NCI-H524 (cell line): ENCODE measurements at regions not wholly inside any gene's neighbourhood (a gene's known extent, or its start where the extent isn't known, plus 50 kb on each side); places are given as distances from the start of the nearest gene placed in this dataset.
"Not testable (repeated sequence)": the region's sequence is repeated elsewhere in the genome, so short reads cannot be mapped to it uniquely, and the experiment has no call there.

Experiments used
- DNase-seq, 2 experiments: peaks; one replicate each; lab custom pipeline; 2025; lab: John Stamatoyannopoulos, UW

DNA sequence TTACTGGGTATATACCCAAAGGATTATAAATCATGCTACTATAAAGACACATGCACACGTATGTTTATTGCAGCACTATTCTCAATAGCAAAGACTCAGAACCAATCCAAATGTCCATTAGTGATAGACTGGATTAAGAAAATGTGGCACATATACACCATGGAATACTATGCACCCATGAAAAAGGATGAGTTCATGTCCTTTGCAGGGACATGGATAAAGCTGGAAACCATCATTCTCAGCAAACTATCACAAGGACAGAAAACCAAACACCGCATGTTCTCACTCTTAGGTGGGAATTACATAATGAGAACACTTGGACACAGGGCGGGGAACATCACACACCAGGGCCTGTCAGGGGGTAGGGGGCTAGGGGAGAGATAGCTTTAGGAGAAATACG, 186.1 kb upstream of the FTMT start:
- not testable (repeated sequence) for DNase-seq

DNA sequence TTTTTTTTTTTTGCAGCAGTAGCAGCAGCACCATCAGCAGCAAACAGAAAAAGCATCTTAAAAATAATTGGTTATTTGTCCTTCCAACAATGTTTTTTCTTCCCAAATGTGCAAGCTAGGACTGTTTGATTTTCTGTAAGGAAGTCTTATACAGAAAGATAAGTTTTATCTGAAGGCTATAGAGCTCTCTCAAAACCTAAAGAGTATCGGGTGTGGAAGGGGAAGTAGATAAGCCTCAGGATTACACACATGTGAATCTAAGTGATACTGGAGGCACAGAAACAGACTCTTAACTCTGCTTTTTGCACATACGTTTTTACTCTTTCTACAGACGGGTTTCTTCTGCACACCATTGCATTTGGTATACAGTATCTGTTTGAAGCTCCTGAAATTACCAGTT, 184.4 kb upstream of the FTMT start:
- no peak for DNase-seq

- DNase-seq = no peak
Measured at GRCh38 chr5:121668635-121669034, 183.0 kb upstream of the FTMT start.

DNA sequence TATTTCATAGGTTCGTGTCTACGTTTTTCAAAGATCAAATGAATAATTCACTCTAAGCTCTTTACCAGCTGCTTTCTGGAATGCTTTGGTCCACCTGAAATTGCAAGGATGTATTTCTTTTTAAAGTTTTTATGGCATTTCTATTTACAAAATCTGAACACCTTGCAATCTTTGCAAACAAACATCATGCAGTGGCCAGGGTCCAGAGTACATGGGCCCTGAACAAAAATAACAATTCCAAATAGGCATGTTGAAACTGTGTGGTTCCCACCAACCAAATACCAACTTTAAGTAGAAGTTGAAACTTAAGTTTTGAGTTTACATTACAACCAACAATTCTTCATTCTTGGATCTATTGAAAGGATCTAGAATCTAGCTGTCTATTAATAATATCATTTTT, 180.1 kb upstream of the FTMT start:
- no peak for DNase-seq

DNA sequence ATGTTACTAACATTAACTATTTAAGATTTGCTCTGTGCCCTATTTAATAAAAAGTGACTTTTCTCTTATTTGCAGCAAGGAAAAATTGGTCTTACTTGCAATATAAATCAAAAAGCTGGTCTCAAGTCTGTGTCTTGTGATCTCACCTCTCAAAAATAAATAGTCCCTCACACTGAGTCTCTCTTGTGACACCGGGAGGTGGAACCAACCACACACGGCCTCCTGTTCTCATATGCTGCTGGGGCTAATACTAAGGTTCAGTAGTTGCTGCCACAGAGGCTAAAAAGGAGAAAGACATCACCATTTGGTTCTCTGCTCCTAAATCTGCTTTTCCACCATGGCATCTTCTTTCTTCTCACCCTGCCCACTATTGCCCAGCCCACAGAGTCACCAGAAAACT, 175.8 kb upstream of the FTMT start:
- DNase-seq = no peak

GRCh38 chr5:121681229-121681855, 170.3 kb upstream of the FTMT start:
- DNase-seq = no peak

GRCh38 chr5:121688126-121688525, 163.6 kb upstream of the FTMT start:
- no peak for DNase-seq

- no peak for DNase-seq
Measured at GRCh38 chr5:121688781-121689180, 162.9 kb upstream of the FTMT start.

DNA sequence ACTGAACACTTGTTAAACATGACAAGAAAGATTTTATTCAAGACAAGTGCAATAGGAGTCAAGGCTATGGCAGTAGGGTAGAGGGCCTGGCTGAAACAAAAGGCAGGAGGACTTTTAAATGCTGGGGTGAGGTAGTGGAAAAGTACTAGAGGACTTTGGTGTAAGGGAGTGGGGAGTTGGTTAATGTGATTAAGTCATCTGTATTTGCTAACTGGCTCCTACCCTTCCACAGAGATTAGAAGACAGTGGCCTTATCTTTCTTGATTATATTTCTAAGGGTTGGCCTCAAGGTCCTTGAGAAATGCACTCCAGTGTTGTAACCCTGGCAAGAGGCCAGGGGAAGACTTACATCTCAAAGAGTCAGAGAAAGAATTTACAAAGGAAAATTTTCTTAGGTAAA, 160.2 kb upstream of the FTMT start:
- no peak for DNase-seq

DNA sequence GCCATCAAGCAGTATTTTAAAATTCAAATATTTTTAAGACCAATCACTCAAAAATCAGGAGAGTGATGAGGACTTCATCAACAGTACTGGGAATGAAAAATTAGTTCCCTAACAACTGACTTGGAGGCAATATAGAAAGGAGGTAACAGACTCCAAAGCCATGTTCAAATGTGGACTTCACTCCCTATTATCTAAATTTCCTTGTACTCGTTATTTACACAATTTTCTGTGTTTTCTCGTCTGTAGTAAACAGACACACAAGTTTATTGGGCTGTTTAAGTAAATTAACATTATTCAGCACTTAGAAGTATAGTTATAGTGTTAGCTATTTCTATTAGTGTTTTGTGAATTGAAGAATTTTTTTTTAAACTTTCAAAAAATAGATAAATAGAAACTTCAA, 159.5 kb upstream of the FTMT start:
- DNase-seq = no peak

- DNase-seq = no peak
Measured at GRCh38 chr5:121693864-121694263, 157.8 kb upstream of the FTMT start.

DNA sequence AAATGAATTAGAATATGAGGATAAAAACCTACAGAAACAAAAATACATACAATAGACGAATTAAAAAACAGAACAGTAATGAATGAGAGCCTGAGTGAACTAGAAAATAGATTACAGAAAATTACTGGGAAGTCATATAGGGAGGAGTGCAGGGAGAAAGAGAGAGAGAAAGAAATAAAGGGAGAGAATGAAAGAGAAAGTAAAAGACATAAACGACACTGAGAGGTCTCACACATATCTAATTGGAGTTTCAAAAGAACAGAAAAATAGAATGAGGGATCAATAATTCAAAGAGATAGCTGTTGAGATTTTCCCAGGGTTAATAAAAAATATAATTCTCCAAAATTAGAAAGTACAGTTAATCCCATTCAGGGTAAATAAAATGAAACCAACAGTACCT, 156.4 kb upstream of the FTMT start:
- DNase-seq = no peak

DNA sequence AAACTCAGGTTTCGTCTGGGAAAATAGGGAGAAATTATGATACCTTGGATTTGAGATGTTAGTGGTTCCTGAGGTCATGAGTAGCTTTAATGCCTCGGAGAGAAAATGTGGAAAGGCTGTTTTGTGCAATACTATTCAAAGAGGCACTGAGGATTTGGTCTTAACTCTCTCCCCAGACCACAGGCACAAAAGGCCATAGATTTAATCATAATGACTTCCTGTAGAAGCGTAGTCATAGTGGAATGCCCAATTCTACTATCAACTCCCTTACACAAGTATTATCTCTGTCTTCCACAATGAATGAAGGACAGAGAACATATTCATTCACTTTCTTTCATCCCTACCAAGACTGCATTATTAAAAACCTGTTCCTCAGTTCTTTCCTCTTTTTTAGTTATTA, 153.0 kb upstream of the FTMT start:
- DNase-seq = no peak

GRCh38 chr5:121701731-121702130, 150.0 kb upstream of the FTMT start:
- peak; percentile 4 to 76 for DNase-seq

DNA sequence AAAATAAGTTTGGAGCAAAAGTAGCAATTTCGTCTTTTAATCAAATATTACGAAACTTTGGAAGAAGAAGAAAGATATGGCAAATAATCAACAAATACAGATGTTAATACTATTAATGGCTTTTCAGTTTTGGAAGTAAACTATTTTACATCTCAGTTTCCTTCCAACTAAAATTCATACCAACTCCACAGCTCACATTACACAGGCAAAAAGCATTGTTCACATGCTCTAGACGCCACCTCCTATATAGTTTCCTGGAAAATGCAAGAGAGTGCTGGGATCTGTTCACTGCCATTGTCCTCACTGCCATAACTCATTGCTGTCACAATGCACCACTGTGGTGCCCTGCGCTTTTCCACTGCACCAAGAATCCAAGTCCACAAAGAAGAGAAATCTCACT, 149.0 kb upstream of the FTMT start:
- no peak for DNase-seq

GRCh38 chr5:121704291-121704690, 147.4 kb upstream of the FTMT start:
- no peak for DNase-seq

DNA sequence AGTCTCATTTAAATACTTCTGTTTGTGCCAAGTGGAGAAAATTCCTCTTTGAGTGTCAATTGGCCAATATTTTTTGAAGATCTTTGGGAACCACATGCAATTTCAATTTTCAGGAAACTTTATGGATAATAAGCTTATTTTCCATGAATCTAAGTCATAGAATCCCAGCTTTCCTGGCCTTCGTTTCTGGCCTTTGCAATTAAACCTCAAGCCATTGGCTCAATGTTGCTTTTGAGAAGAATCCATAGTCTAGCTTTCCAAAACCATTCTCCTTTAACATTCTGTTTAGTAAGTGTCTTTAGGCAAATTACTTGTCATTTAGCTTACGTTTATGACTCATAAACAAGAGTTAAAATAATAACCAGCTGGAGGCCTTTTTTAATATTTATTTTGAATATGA, 145.0 kb upstream of the FTMT start:
- no peak for DNase-seq

- DNase-seq = no peak
Measured at GRCh38 chr5:121707178-121707577, 144.5 kb upstream of the FTMT start.

GRCh38 chr5:121711416-121711815, 140.3 kb upstream of the FTMT start:
- no peak for DNase-seq

DNA sequence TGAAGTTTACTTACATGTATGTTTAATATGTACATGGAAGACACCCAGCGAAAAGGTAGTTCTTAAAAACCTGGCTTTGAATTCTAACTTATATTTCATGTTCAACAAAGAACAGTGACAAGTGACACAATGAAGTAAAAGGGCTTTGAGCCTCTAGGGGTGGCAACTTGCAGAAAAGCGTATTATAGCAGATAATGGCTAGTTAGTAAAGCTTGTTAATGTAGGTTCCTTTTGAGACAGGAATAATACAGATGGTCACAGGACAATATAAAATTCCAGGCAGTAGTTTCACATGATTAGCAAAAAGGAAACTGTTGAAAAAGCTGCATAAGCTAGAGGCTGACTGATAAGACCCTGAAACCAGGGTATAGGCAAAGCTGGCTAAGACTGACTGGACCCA, 132.4 kb upstream of the FTMT start:
- no peak for DNase-seq

DNA sequence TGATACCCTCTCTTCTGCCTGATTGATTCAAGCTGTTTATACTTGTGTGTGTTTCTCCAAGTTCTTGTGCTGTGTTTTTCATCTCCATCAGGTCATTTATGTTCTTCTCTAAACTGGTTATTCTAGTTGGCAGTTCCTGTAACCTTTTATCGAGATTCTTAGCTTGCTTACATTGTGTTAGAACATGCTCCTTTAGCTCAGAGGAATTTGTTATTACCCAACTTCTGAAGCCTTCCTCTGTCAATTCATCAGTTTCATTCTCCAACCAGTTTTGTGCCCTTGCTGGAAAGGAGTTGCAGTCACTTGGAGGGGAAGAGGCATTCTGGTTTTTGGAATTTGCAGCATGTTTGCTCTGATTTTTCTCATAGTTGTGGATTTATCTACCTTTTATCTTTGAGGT, 126.2 kb upstream of the FTMT start:
- no peak for DNase-seq

DNA sequence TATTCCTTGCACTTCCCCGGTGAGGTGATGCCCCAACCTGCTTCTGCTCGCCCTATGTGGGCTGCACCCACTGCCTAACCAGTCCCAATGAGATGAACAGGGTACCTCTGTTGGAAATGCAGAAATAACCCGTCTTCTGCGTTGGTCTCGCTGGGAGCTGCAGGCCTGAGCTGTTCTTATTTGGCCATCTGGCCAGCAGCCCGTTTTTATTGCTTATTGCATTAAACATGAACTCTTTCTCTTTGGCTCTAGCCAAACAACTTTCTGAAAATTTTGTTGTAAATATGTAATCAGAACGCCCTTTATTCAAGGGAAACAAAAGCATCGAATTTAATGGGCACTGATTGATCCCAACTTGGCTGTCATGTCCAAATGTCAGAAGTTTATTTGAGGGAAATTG, 124.7 kb upstream of the FTMT start:
- DNase-seq = no peak

- DNase-seq = no peak
Measured at GRCh38 chr5:121731377-121731776, 120.3 kb upstream of the FTMT start.

DNA sequence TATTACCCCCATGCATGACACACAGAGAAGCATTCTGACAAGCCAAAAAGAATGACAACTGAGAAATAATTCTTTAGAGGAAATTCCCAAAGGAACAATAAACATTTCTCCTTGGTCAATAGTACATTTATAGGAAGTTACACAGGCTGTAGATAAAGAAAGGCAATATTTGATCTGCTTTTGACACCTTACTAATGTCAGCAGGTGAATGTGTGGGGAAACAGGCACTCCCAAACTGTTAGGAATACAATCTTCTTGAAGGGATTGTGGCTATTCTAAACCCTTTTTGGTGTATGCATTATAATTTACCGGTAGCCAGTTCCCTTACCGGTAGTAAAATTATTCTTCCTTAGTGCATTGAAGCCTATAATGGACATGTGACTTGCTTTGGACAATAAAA, 116.1 kb upstream of the FTMT start:
- DNase-seq = no peak

- DNase-seq = no peak
Measured at GRCh38 chr5:121737120-121737519, 114.6 kb upstream of the FTMT start.
